ENCODE measurements at regions not wholly inside any gene's neighbourhood (a gene's known extent, or its start where the extent isn't known, plus 50 kb on each side); places are given as distances from the start of the nearest gene placed in this dataset.

DNA sequence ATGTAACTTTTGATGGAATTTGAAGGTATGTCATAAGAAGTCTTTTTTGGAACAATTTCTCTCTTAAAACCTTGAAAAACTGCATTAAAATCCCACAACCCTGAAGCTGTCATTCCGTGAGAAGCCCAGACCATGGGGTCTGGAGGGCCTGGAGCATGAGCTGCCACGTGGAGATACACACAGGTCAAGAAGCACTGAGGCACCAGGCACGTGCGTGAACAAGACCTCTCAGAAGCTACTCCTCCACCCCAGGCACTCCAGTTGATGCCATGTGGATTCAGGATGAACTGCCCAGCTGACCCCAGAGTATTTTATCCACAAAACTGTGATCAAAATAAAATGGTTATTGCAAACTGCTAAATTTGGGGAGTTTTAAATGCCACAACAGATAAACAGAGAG, 227.5 kb upstream of the BRINP1 start:
- intact Hi-C loops (cut with DNase I), result no loop called here
- Histone ChIP-seq H3K36me3 (no peaks in the 10 kb centered on the region), H3K27me3 (no peaks in the 10 kb centered on the region), H3K4me3 (no peak overlapping the region), H3K9me3 (no peaks in the 10 kb centered on the region), H3K4me1 (no peaks in the 10 kb centered on the region), H3K27ac (no peak overlapping the region)
- TF ChIP-seq CTCF (IDR thresholded peaks at IDR 0.05) (no peak), POLR2A (IDR thresholded peaks at IDR 0.05) (no peak), POLR2AphosphoS5 (IDR thresholded peaks at IDR 0.05; ENCODE audit: insufficient read depth in 1 of 2, low read depth in 1 of 2) (no peak)
- DNase-seq (ENCODE audit: extremely low spot score in 2 of 2), result no peak

GRCh38 chr9:119588874-119589744, 219.9 kb upstream of the BRINP1 start:
- no peaks in the 10 kb centered on the region for H3K36me3 ChIP-seq
- intact Hi-C loops (cut with DNase I), result no loop called here
- H3K9me3 ChIP-seq, result no peaks in the 10 kb centered on the region
- DNase-seq (ENCODE audit: extremely low spot score in 2 of 2), result no peak
- H3K4me3 ChIP-seq, result no peak overlapping the region
- H3K27me3 ChIP-seq, result no peaks in the 10 kb centered on the region
- no peaks in the 10 kb centered on the region for H3K4me1 ChIP-seq
- TF ChIP-seq CTCF (IDR thresholded peaks at IDR 0.05), result no peak
- TF ChIP-seq POLR2A (IDR thresholded peaks at IDR 0.05), result no peak
- H3K27ac ChIP-seq, result no peak overlapping the region

GRCh38 chr9:119577881-119578280, 208.6 kb upstream of the BRINP1 start:
- TF ChIP-seq POLR2AphosphoS5 (IDR thresholded peaks at IDR 0.05; ENCODE audit: insufficient read depth in 1 of 2, low read depth in 1 of 2), result no peak
- Histone ChIP-seq H3K36me3 (no peaks in the 10 kb centered on the region), H3K27ac (no peak overlapping the region), H3K9me3 (no peaks in the 10 kb centered on the region), H3K4me3 (no peak overlapping the region), H3K4me1 (no peaks in the 10 kb centered on the region), H3K27me3 (no peaks in the 10 kb centered on the region)
- intact Hi-C loops (cut with DNase I), result no loop called here
- no peak for DNase-seq (ENCODE audit: extremely low spot score in 2 of 2)

DNA sequence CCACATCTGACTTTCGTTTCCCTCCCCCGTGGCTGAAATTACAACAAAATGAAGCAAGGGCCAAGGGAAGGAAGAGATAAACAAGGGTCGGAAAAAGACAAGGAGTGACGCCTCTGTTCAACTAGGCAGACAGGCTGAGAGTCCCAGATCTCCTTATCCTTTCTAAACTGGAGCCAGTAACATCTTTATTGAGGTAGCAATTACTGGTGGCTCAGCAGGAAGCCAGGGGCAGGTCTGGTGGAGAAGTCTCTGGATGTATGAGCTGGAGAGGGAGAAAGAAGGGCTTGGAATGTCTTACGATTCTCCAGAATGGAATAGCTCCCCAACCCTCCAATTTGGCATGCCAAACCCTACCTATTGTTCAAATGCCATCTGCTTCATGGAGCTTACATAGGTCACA, 190.8 kb upstream of the BRINP1 start:
- no peaks in the 10 kb centered on the region for H3K27me3 ChIP-seq
- no peaks in the 10 kb centered on the region for H3K36me3 ChIP-seq
- TF ChIP-seq POLR2A (IDR thresholded peaks at IDR 0.05), result no peak
- no peak for TF ChIP-seq POLR2AphosphoS5 (IDR thresholded peaks at IDR 0.05; ENCODE audit: insufficient read depth in 1 of 2, low read depth in 1 of 2)
- TF ChIP-seq CTCF (IDR thresholded peaks at IDR 0.05), result no peak
- no peaks in the 10 kb centered on the region for H3K9me3 ChIP-seq
- peaks cover 12% of the 10 kb centered on the region for H3K4me1 ChIP-seq
- H3K27ac ChIP-seq, result no peak overlapping the region
- no peak overlapping the region for H3K4me3 ChIP-seq
- intact Hi-C loops (cut with DNase I), result no loop called here
- DNase-seq (ENCODE audit: extremely low spot score in 2 of 2), result no peak

DNA sequence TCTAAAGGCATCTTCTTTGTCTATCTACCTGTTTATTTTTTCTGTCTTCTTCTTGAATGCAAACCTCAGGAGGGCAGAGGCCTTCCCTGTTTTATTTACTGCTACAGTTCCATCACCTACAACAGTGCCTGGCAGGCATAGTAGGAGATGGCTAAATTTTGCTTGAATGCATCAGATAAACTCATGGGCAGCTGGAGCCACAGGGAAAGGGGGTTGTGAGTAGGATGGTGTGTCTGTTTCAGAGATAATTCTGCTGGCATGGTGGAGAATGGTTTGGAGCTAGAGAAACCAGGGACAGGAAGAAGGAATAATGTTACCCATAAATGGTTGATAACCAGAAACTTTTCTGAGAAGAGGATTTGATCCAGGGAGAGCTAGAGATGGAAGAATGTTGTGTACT, 189.8 kb upstream of the BRINP1 start:
- Histone ChIP-seq H3K4me1 (peaks cover 12% of the 10 kb centered on the region), H3K27me3 (no peaks in the 10 kb centered on the region), H3K36me3 (no peaks in the 10 kb centered on the region), H3K9me3 (no peaks in the 10 kb centered on the region), H3K4me3 (no peak overlapping the region), H3K27ac (no peak overlapping the region)
- DNase-seq (ENCODE audit: extremely low spot score in 2 of 2), result no peak
- intact Hi-C loops (cut with DNase I), result no loop called here
- TF ChIP-seq CTCF (IDR thresholded peaks at IDR 0.05) (no peak), POLR2A (IDR thresholded peaks at IDR 0.05) (no peak), POLR2AphosphoS5 (IDR thresholded peaks at IDR 0.05; ENCODE audit: insufficient read depth in 1 of 2, low read depth in 1 of 2) (no peak)
